ENCODE measurements at regions not wholly inside any gene's neighbourhood (a gene's known extent, or its start where the extent isn't known, plus 50 kb on each side); places are given as distances from the start of the nearest gene placed in this dataset.

- Histone ChIP-seq H3K36me3 (ENCODE audit: control insufficient read depth, insufficient read depth, low read length) (no peaks in the 10 kb centered on the region), H3K27ac (ENCODE audit: low read length) (no peak overlapping the region), H3K27me3 (ENCODE audit: control insufficient read depth, insufficient read depth, low read length) (no peaks in the 10 kb centered on the region), H3K9me3 (ENCODE audit: control insufficient read depth, insufficient read depth, low read length) (no peaks in the 10 kb centered on the region; the same call in 1 of the 2 replicates), H3K4me3 (ENCODE audit: low read length) (no peak overlapping the region), H3K4me1 (ENCODE audit: control insufficient read depth, insufficient read depth, low read length) (no peaks in the 10 kb centered on the region)
- DNase-seq (ENCODE audit: low read depth, low spot score), result no peak
Measured at GRCh38 chr10:4541292-4541691, 284.7 kb upstream of the AKR1E2 start.

DNA sequence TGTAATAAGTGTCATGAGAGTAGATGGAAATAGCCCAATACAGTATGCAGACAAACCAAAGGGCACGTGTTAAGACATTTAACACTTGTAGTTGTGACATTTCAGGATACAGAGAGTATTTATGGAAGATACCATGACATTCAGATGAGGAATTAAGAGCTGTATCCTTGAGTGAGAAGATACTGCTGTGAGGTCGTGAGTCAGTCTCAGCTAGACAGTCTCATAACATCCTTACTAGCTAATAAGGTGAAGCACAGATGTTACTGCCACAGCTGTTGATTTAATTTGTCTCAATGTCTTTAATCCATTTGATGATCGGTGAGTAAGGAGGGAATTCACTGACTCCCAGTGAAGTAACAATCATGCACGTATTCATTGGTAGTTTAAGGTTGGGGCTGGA is 288.0 kb upstream of the AKR1E2 start:
- Histone ChIP-seq H3K36me3 (ENCODE audit: control insufficient read depth, insufficient read depth, low read length) (no peaks in the 10 kb centered on the region), H3K27ac (ENCODE audit: low read length) (no peak overlapping the region), H3K4me1 (ENCODE audit: control insufficient read depth, insufficient read depth, low read length) (no peaks in the 10 kb centered on the region), H3K4me3 (ENCODE audit: low read length) (no peak overlapping the region), H3K9me3 (ENCODE audit: control insufficient read depth, insufficient read depth, low read length) (no peaks in the 10 kb centered on the region; the same call in 1 of the 2 replicates), H3K27me3 (ENCODE audit: control insufficient read depth, insufficient read depth, low read length) (no peaks in the 10 kb centered on the region)
- no peak for DNase-seq (ENCODE audit: low read depth, low spot score)
- no CpG with 5 or more reads among the region's 4 CpGs for WGBS (ENCODE audit: insufficient coverage, insufficient read length)

DNA sequence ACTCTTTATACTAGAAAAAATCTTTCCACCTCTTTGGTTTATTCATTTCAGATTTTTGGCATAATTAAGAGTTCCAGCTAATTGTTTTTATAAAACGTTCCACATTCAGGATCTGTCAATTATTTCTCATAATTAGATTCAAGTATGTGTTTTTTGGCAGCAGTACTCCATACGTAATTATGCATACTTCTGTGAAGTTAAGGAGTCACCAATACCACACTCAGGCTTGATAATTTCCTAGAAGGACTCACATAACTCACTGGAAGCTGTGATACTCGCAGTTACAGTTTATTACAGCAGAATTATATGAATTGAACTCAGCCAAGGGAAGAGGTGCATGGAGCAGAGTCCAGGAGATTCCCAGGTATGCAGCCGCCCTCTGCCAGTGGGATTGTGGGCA is 290.5 kb upstream of the AKR1E2 start:
- Histone ChIP-seq H3K4me1 (ENCODE audit: control insufficient read depth, insufficient read depth, low read length) (no peaks in the 10 kb centered on the region), H3K4me3 (ENCODE audit: low read length) (no peak overlapping the region), H3K36me3 (ENCODE audit: control insufficient read depth, insufficient read depth, low read length) (no peaks in the 10 kb centered on the region), H3K27me3 (ENCODE audit: control insufficient read depth, insufficient read depth, low read length) (no peaks in the 10 kb centered on the region), H3K27ac (ENCODE audit: low read length) (no peak overlapping the region), H3K9me3 (ENCODE audit: control insufficient read depth, insufficient read depth, low read length) (no peaks in the 10 kb centered on the region)
- no CpG with 5 or more reads among the region's 4 CpGs for WGBS (ENCODE audit: insufficient coverage, insufficient read length)
- DNase-seq (ENCODE audit: low read depth, low spot score), result no peak

- H3K4me1 ChIP-seq (ENCODE audit: control insufficient read depth, insufficient read depth, low read length), result no peaks in the 10 kb centered on the region
- no peak overlapping the region for H3K27ac ChIP-seq (ENCODE audit: low read length)
- WGBS (ENCODE audit: insufficient coverage, insufficient read length), result no CpG with 5 or more reads among the region's 6 CpGs
- no peaks in the 10 kb centered on the region for H3K27me3 ChIP-seq (ENCODE audit: control insufficient read depth, insufficient read depth, low read length)
- no peaks in the 10 kb centered on the region for H3K36me3 ChIP-seq (ENCODE audit: control insufficient read depth, insufficient read depth, low read length)
- no peaks in the 10 kb centered on the region for H3K9me3 ChIP-seq (ENCODE audit: control insufficient read depth, insufficient read depth, low read length)
- no peak overlapping the region for H3K4me3 ChIP-seq (ENCODE audit: low read length)
- DNase-seq (ENCODE audit: low read depth, low spot score), result no peak
Measured at GRCh38 chr10:4533621-4534020, 292.4 kb upstream of the AKR1E2 start.

DNA sequence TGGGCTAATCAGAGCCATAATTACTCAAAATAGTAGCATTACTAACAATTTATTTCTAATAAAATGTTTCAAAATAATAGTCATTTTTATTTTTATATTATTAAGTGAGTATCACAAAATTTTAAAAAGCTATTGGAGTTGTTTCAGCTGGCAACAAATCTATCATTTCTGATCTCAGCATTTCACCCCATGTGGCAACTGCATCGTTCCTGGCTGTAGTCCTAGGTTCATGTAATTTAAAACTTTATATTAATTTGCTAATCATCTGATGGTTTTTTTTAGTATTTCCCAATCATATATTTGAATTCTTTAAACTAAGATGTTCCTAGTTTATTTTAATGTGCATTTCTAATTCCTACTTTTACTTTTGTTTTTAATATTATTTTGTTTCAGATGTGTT is 293.0 kb upstream of the AKR1E2 start:
- no CpG with 5 or more reads among the region's 1 CpG for WGBS (ENCODE audit: insufficient coverage, insufficient read length)
- H3K27ac ChIP-seq (ENCODE audit: low read length), result no peak overlapping the region
- H3K4me3 ChIP-seq (ENCODE audit: low read length), result no peak overlapping the region
- no peaks in the 10 kb centered on the region for H3K9me3 ChIP-seq (ENCODE audit: control insufficient read depth, insufficient read depth, low read length)
- H3K4me1 ChIP-seq (ENCODE audit: control insufficient read depth, insufficient read depth, low read length), result no peaks in the 10 kb centered on the region
- H3K27me3 ChIP-seq (ENCODE audit: control insufficient read depth, insufficient read depth, low read length), result no peaks in the 10 kb centered on the region
- no peaks in the 10 kb centered on the region for H3K36me3 ChIP-seq (ENCODE audit: control insufficient read depth, insufficient read depth, low read length)
- DNase-seq (ENCODE audit: low read depth, low spot score), result no peak

- H3K27me3 ChIP-seq (ENCODE audit: control insufficient read depth, insufficient read depth, low read length), result no peaks in the 10 kb centered on the region
- H3K4me3 ChIP-seq (ENCODE audit: low read length), result no peak overlapping the region
- no peak for DNase-seq (ENCODE audit: low read depth, low spot score)
- WGBS (ENCODE audit: insufficient coverage, insufficient read length), result no CpG with 5 or more reads among the region's 3 CpGs
- no peaks in the 10 kb centered on the region for H3K4me1 ChIP-seq (ENCODE audit: control insufficient read depth, insufficient read depth, low read length)
- no peak overlapping the region for H3K27ac ChIP-seq (ENCODE audit: low read length)
- H3K36me3 ChIP-seq (ENCODE audit: control insufficient read depth, insufficient read depth, low read length), result no peaks in the 10 kb centered on the region
- no peaks in the 10 kb centered on the region for H3K9me3 ChIP-seq (ENCODE audit: control insufficient read depth, insufficient read depth, low read length)
Measured at GRCh38 chr10:4532467-4532866, 293.5 kb upstream of the AKR1E2 start.

- H3K4me1 ChIP-seq (ENCODE audit: control insufficient read depth, insufficient read depth, low read length), result no peaks in the 10 kb centered on the region
- no peaks in the 10 kb centered on the region for H3K27me3 ChIP-seq (ENCODE audit: control insufficient read depth, insufficient read depth, low read length)
- H3K27ac ChIP-seq (ENCODE audit: low read length), result no peak overlapping the region
- H3K4me3 ChIP-seq (ENCODE audit: low read length), result no peak overlapping the region
- no CpG with 5 or more reads among the region's 1 CpG for WGBS (ENCODE audit: insufficient coverage, insufficient read length)
- H3K9me3 ChIP-seq (ENCODE audit: control insufficient read depth, insufficient read depth, low read length), result no peaks in the 10 kb centered on the region
- DNase-seq (ENCODE audit: low read depth, low spot score), result no peak
- no peaks in the 10 kb centered on the region for H3K36me3 ChIP-seq (ENCODE audit: control insufficient read depth, insufficient read depth, low read length)
Measured at GRCh38 chr10:4532011-4532410, 294.0 kb upstream of the AKR1E2 start.

- Histone ChIP-seq H3K36me3 (ENCODE audit: control insufficient read depth, insufficient read depth, low read length) (no peaks in the 10 kb centered on the region), H3K9me3 (ENCODE audit: control insufficient read depth, insufficient read depth, low read length) (no peaks in the 10 kb centered on the region), H3K4me3 (ENCODE audit: low read length) (no peak overlapping the region), H3K27ac (ENCODE audit: low read length) (no peak overlapping the region), H3K4me1 (ENCODE audit: control insufficient read depth, insufficient read depth, low read length) (no peaks in the 10 kb centered on the region), H3K27me3 (ENCODE audit: control insufficient read depth, insufficient read depth, low read length) (no peaks in the 10 kb centered on the region)
- no peak for DNase-seq (ENCODE audit: low read depth, low spot score)
Measured at GRCh38 chr10:4529266-4529665, 296.7 kb upstream of the AKR1E2 start.

DNA sequence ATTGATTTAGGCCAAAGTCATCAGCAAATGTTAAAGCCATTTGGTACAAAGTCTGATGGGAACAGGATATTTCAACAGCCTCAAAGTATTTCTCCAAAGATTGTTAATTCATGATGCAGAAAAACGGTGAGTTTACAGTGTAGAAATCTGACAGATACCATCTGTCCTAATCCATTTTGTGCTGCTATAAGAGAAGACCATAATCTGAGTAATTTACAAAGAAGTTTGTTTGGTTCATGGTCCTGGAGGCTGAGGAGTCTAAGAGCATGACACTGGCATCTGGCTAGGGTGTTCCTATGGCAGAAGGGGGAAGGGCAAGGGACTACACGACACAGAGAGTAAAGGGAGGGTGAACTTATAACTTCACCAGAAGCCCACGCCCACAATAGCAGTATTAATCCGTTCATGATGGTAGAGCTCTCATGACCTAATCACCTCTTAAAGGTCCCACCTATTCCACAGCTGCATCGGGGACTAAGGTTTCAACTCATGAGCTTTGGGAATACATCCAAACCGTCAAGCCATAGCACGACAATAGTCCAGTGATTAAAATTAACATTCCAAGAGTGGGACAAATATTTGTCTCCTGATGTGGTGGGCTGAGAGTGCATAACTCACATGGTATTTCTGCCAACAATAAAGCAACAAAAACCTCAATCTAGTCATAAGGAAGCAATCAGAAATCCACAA is 298.6 kb upstream of the AKR1E2 start:
- no peak overlapping the region for H3K4me3 ChIP-seq (ENCODE audit: low read length)
- H3K36me3 ChIP-seq (ENCODE audit: control insufficient read depth, insufficient read depth, low read length), result no peaks in the 10 kb centered on the region
- no peaks in the 10 kb centered on the region for H3K4me1 ChIP-seq (ENCODE audit: control insufficient read depth, insufficient read depth, low read length)
- no peaks in the 10 kb centered on the region for H3K27me3 ChIP-seq (ENCODE audit: control insufficient read depth, insufficient read depth, low read length)
- no peak for DNase-seq (ENCODE audit: low read depth, low spot score)
- H3K9me3 ChIP-seq (ENCODE audit: control insufficient read depth, insufficient read depth, low read length), result no peaks in the 10 kb centered on the region
- no CpG with 5 or more reads among the region's 7 CpGs for WGBS (ENCODE audit: insufficient coverage, insufficient read length)
- no peak overlapping the region for H3K27ac ChIP-seq (ENCODE audit: low read length)

GRCh38 chr10:4526311-4526731 is 299.7 kb upstream of the AKR1E2 start:
- DNase-seq (ENCODE audit: low read depth, low spot score), result no peak
- no peak overlapping the region for H3K27ac ChIP-seq (ENCODE audit: low read length)
- no peak overlapping the region for H3K4me3 ChIP-seq (ENCODE audit: low read length)
- no peaks in the 10 kb centered on the region for H3K4me1 ChIP-seq (ENCODE audit: control insufficient read depth, insufficient read depth, low read length)
- no peaks in the 10 kb centered on the region for H3K9me3 ChIP-seq (ENCODE audit: control insufficient read depth, insufficient read depth, low read length)
- no peaks in the 10 kb centered on the region for H3K27me3 ChIP-seq (ENCODE audit: control insufficient read depth, insufficient read depth, low read length)
- no CpG with 5 or more reads among the region's 4 CpGs for WGBS (ENCODE audit: insufficient coverage, insufficient read length)
- no peaks in the 10 kb centered on the region for H3K36me3 ChIP-seq (ENCODE audit: control insufficient read depth, insufficient read depth, low read length)

GRCh38 chr10:4525103-4525502 is 300.9 kb upstream of the AKR1E2 start:
- Histone ChIP-seq H3K4me3 (ENCODE audit: low read length) (no peak overlapping the region), H3K27me3 (ENCODE audit: control insufficient read depth, insufficient read depth, low read length) (no peaks in the 10 kb centered on the region), H3K9me3 (ENCODE audit: control insufficient read depth, insufficient read depth, low read length) (no peaks in the 10 kb centered on the region), H3K36me3 (ENCODE audit: control insufficient read depth, insufficient read depth, low read length) (no peaks in the 10 kb centered on the region), H3K4me1 (ENCODE audit: control insufficient read depth, insufficient read depth, low read length) (no peaks in the 10 kb centered on the region), H3K27ac (ENCODE audit: low read length) (no peak overlapping the region)
- WGBS (ENCODE audit: insufficient coverage, insufficient read length), result no CpG with 5 or more reads among the region's 1 CpG
- DNase-seq (ENCODE audit: low read depth, low spot score), result no peak
